Neural cell (in vitro differentiated cells): ENCODE measurements at regions not wholly inside any gene's neighbourhood (a gene's known extent, or its start where the extent isn't known, plus 50 kb on each side); places are given as distances from the start of the nearest gene placed in this dataset.

ENCODE experiments used
- EP300 ChIP-seq: fragments of 450-650 bp; conservative IDR thresholded peaks from 2 replicates; pipeline ENCODE4 v1.6.1; 2014; ENCODE audit warnings: antibody characterized with exemption, mild to moderate bottlenecking, moderate library complexity; ENCODE audit not compliant: poor library complexity, severe bottlenecking
- EZH2 ChIP-seq: fragments of 200-600, 300-800 bp; shearing (Covaris generic), sonication (generic); IDR thresholded peaks from 2 replicates; pipeline ENCODE4 v1.6.1; 2014; ENCODE audit warnings: antibody characterized with exemption, low read length, borderline replicate concordance, mild to moderate bottlenecking; ENCODE audit not compliant: insufficient read depth, poor library complexity, severe bottlenecking
- POLR2AphosphoS5 ChIP-seq: IDR thresholded peaks from 2 replicates; pipeline ENCODE4 v1.6.1; 2012
- REST ChIP-seq: IDR thresholded peaks from 2 replicates; pipeline ENCODE4 v1.6.1; 2012; ENCODE audit warnings: borderline replicate concordance
- TAF1 ChIP-seq: IDR thresholded peaks from 2 replicates; pipeline ENCODE4 v1.6.1; 2012; ENCODE audit warnings: low read depth
- TF ChIP-seq, protein P1 (sequence below): fragments of 450-650 bp; IDR thresholded peaks from 2 replicates; pipeline ENCODE4 v1.5.1; 2014; ENCODE audit warnings: antibody characterized with exemption, mild to moderate bottlenecking, moderate library complexity; ENCODE audit not compliant: poor library complexity, severe bottlenecking

DNA sequence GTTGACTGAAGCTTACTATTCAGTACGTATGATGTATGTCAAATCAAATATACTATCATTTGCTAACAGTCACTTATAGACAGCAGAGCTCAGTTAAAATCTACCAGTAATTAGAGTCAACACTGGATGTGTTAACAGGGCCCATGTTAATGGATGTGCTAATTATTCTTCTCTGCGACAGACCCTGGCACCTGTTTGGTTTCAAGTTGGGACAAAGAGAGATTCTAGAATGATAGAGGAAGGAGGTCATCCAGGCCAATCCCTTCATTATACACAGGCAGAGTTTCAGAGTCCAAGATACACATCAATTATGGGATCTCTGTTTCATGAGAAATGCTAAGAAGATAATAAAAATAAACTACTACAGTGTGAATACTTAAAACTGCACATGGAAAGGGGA lies 615.0 kb downstream of the ZNF608 start:
- TF ChIP-seq, protein P1, sequence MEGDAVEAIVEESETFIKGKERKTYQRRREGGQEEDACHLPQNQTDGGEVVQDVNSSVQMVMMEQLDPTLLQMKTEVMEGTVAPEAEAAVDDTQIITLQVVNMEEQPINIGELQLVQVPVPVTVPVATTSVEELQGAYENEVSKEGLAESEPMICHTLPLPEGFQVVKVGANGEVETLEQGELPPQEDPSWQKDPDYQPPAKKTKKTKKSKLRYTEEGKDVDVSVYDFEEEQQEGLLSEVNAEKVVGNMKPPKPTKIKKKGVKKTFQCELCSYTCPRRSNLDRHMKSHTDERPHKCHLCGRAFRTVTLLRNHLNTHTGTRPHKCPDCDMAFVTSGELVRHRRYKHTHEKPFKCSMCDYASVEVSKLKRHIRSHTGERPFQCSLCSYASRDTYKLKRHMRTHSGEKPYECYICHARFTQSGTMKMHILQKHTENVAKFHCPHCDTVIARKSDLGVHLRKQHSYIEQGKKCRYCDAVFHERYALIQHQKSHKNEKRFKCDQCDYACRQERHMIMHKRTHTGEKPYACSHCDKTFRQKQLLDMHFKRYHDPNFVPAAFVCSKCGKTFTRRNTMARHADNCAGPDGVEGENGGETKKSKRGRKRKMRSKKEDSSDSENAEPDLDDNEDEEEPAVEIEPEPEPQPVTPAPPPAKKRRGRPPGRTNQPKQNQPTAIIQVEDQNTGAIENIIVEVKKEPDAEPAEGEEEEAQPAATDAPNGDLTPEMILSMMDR = no peak
- TF ChIP-seq TAF1 (no peak), EZH2 (no peak), POLR2AphosphoS5 (no peak), REST (no peak), EP300 (no peak)
